ENCODE measurements at regions not wholly inside any gene's neighbourhood (a gene's known extent, or its start where the extent isn't known, plus 50 kb on each side); places are given as distances from the start of the nearest gene placed in this dataset.

GRCh38 chr13:92938486-92939020 lies 288.1 kb upstream of the GPC6 start:
- FAIRE-seq = no peak
- DNase-seq (ENCODE audit: insufficient read length, low spot score) = no peak
- no peak for TF ChIP-seq CTCF (IDR thresholded peaks at IDR 0.05; ENCODE audit: insufficient read depth, missing control alignments)

GRCh38 chr13:92941167-92941566 lies 285.4 kb upstream of the GPC6 start:
- FAIRE-seq = no peak

GRCh38 chr13:92947770-92948434 lies 278.7 kb upstream of the GPC6 start:
- DNase-seq (ENCODE audit: insufficient read length, low spot score) (no peak), FAIRE-seq (no peak)
- no peak for TF ChIP-seq CTCF (IDR thresholded peaks at IDR 0.05; ENCODE audit: insufficient read depth, missing control alignments)

More at GRCh38 chr13:92941167-92941566, 285.4 kb upstream of the GPC6 start:
- no peak for DNase-seq (ENCODE audit: insufficient read length, low spot score)
- TF ChIP-seq CTCF (IDR thresholded peaks at IDR 0.05; ENCODE audit: insufficient read depth, missing control alignments) = no peak

- DNase-seq (ENCODE audit: insufficient read length, low spot score) = no peak
- FAIRE-seq = no peak
- TF ChIP-seq CTCF (IDR thresholded peaks at IDR 0.05; ENCODE audit: insufficient read depth, missing control alignments) = no peak
Observed at GRCh38 chr13:92950771-92951170, 275.8 kb upstream of the GPC6 start.

- no peak for TF ChIP-seq CTCF (IDR thresholded peaks at IDR 0.05; ENCODE audit: insufficient read depth, missing control alignments)
- DNase-seq (ENCODE audit: insufficient read length, low spot score) (no peak), FAIRE-seq (no peak)
Observed at GRCh38 chr13:92951273-92951890, 275.2 kb upstream of the GPC6 start.

GRCh38 chr13:92952161-92952560 lies 274.4 kb upstream of the GPC6 start:
- no peak for DNase-seq (ENCODE audit: insufficient read length, low spot score)
- FAIRE-seq = no peak
- no peak for TF ChIP-seq CTCF (IDR thresholded peaks at IDR 0.05; ENCODE audit: insufficient read depth, missing control alignments)

GRCh38 chr13:92954746-92955145 lies 271.9 kb upstream of the GPC6 start:
- DNase-seq (ENCODE audit: insufficient read length, low spot score) (no peak), FAIRE-seq (no peak)
- TF ChIP-seq CTCF (IDR thresholded peaks at IDR 0.05; ENCODE audit: insufficient read depth, missing control alignments) = no peak
